ENCODE measurements at regions not wholly inside any gene's neighbourhood (a gene's known extent, or its start where the extent isn't known, plus 50 kb on each side); places are given as distances from the start of the nearest gene placed in this dataset.

GRCh38 chr9:4400731-4401130 is 89.5 kb upstream of the SLC1A1 start:
- DNase-seq (ENCODE audit: low read depth in 1 of 2, low spot score in 1 of 2): no peak
- ATAC-seq: no peak
- no peak overlapping the region for H3K27ac ChIP-seq
- TF ChIP-seq PBX3 (IDR thresholded peaks at IDR 0.05): no peak
- TF ChIP-seq BCL3 (IDR thresholded peaks at IDR 0.05): no peak
- TF ChIP-seq RARB (CRISPR knock-in tag; IDR thresholded peaks at IDR 0.05): no peak
- TF ChIP-seq TP53 (CRISPR knock-in tag; IDR thresholded peaks at IDR 0.05): no peak
- TF ChIP-seq, protein P1, sequence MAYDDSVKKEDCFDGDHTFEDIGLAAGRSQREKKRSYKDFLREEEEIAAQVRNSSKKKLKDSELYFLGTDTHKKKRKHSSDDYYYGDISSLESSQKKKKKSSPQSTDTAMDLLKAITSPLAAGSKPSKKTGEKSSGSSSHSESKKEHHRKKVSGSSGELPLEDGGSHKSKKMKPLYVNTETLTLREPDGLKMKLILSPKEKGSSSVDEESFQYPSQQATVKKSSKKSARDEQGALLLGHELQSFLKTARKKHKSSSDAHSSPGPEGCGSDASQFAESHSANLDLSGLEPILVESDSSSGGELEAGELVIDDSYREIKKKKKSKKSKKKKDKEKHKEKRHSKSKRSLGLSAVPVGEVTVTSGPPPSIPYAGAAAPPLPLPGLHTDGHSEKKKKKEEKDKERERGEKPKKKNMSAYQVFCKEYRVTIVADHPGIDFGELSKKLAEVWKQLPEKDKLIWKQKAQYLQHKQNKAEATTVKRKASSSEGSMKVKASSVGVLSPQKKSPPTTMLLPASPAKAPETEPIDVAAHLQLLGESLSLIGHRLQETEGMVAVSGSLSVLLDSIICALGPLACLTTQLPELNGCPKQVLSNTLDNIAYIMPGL (CRISPR knock-in tag; IDR thresholded peaks at IDR 0.05; ENCODE audit: borderline replicate concordance): no peak
- no peak for TF ChIP-seq SMC3 (IDR thresholded peaks at IDR 0.05)
- TF ChIP-seq GATA3 (IDR thresholded peaks at IDR 0.05; ENCODE audit: borderline replicate concordance): no peak
- no peak for TF ChIP-seq SREBF2 (IDR thresholded peaks at IDR 0.05)
- no peak for TF ChIP-seq RFX5 (IDR thresholded peaks at IDR 0.05)
- no peak for TF ChIP-seq ZC3H11A (IDR thresholded peaks at IDR 0.05)
- no peak for TF ChIP-seq EP300 (IDR thresholded peaks at IDR 0.05)
- TF ChIP-seq CEBPB (IDR thresholded peaks at IDR 0.05): no peak
- no peak for TF ChIP-seq E2F6 (IDR thresholded peaks at IDR 0.05; ENCODE audit: borderline replicate concordance, low read depth)
- TF ChIP-seq FOXS1 (CRISPR knock-in tag; IDR thresholded peaks at IDR 0.05): no peak
- no peak for TF ChIP-seq NFE2L2 (conservative IDR thresholded peaks at IDR 0.05; ENCODE audit: low read length)
- no peak for TF ChIP-seq POLR2AphosphoS2 (conservative IDR thresholded peaks at IDR 0.05; ENCODE audit: low read length)
- no peak for TF ChIP-seq JUN (IDR thresholded peaks at IDR 0.05)
- TF ChIP-seq JUNB (IDR thresholded peaks at IDR 0.05): no peak
- no peak for TF ChIP-seq HEYL (CRISPR knock-in tag; IDR thresholded peaks at IDR 0.05)
- no peak for TF ChIP-seq CHD2 (IDR thresholded peaks at IDR 0.05; ENCODE audit: low read length, partially characterized antibody)
- 31% methylated on average over 3 of the region's 3 CpGs for WGBS (ENCODE audit: missing lambda C conversion rate)
- H3K4me3 ChIP-seq: no peak overlapping the region
- peaks cover 17% of the 10 kb centered on the region; the same call in 2 of the 3 replicates for H3K9me3 ChIP-seq
- H3K4me1 ChIP-seq: no peaks in the 10 kb centered on the region
- CTCF ChIA-PET: interaction anchor here (1.1 kb wide), 1 partner anchor 12 kb away, joined by 3 read pairs; no protein-coding TSS in a partner anchor
- FAIRE-seq: no peak
- H3K4me2 ChIP-seq: no peak overlapping the region
- POLR2A ChIA-PET: no interaction called here

GRCh38 chr9:4397917-4398316 is 92.4 kb upstream of the SLC1A1 start:
- ChIA-PET CTCF (no interaction called here), POLR2A (no interaction called here)
- peaks cover 11% of the 10 kb centered on the region; the same call in 2 of the 3 replicates for H3K9me3 ChIP-seq
- no peak overlapping the region for H3K4me2 ChIP-seq
- ATAC-seq: no peak
- H3K27ac ChIP-seq: no peak overlapping the region
- 50% methylated on average over 2 of the region's 2 CpGs for WGBS (ENCODE audit: missing lambda C conversion rate)
- H3K4me3 ChIP-seq: no peak overlapping the region
- FAIRE-seq: no peak
- no peak for DNase-seq (ENCODE audit: low read depth in 1 of 2, low spot score in 1 of 2)
- no peaks in the 10 kb centered on the region for H3K4me1 ChIP-seq
- TF ChIP-seq RAD21 (conservative IDR thresholded peaks at IDR 0.05 in 1 of 2, IDR thresholded peaks at IDR 0.05 in 1 of 2) (no peak), POLR2AphosphoS2 (conservative IDR thresholded peaks at IDR 0.05; ENCODE audit: low read length) (no peak), JUN (IDR thresholded peaks at IDR 0.05) (no peak), ZFP36 (IDR thresholded peaks at IDR 0.05; ENCODE audit: borderline replicate concordance, partially characterized antibody) (no peak), PHF8 (IDR thresholded peaks at IDR 0.05; ENCODE audit: borderline replicate concordance, low read depth) (no peak), REST (IDR thresholded peaks at IDR 0.05) (no peak), RFX5 (IDR thresholded peaks at IDR 0.05) (no peak), PBX3 (IDR thresholded peaks at IDR 0.05) (no peak)
- TF ChIP-seq, protein P2, sequence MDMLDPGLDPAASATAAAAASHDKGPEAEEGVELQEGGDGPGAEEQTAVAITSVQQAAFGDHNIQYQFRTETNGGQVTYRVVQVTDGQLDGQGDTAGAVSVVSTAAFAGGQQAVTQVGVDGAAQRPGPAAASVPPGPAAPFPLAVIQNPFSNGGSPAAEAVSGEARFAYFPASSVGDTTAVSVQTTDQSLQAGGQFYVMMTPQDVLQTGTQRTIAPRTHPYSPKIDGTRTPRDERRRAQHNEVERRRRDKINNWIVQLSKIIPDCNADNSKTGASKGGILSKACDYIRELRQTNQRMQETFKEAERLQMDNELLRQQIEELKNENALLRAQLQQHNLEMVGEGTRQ (IDR thresholded peaks at IDR 0.05): no peak
- TF ChIP-seq, protein P1 (CRISPR knock-in tag; IDR thresholded peaks at IDR 0.05; ENCODE audit: borderline replicate concordance): no peak
